GM12878 (cell line): ENCODE measurements at regions not wholly inside any gene's neighbourhood (a gene's known extent, or its start where the extent isn't known, plus 50 kb on each side); places are given as distances from the start of the nearest gene placed in this dataset.

ENCODE experiments used
- BCLAF1 ChIP-seq: fragments of 450-650 bp; IDR thresholded peaks from 2 replicates; pipeline ENCODE4 v1.6.1; 2017; ENCODE audit warnings: antibody characterized with exemption, mild to moderate bottlenecking, moderate library complexity
- CEBPZ ChIP-seq: fragments of 150-350 bp; IDR thresholded peaks from 2 replicates; pipeline ENCODE4 v1.6.1; 2016; ENCODE audit warnings: low read depth, low read length
- MEF2A ChIP-seq: IDR thresholded peaks from 2 replicates; pipeline ENCODE4 v1.6.1; 2011; ENCODE audit warnings: low read depth, mild to moderate bottlenecking, low read length, moderate library complexity; ENCODE audit not compliant: insufficient read depth
- MLLT1 ChIP-seq: fragments of 450-650 bp; IDR thresholded peaks from 2 replicates; pipeline ENCODE4 v1.6.1; 2016; ENCODE audit warnings: mild to moderate bottlenecking
- MTA3 ChIP-seq: IDR thresholded peaks from 2 replicates; pipeline ENCODE4 v1.6.1; 2012; ENCODE audit warnings: low read length, inconsistent platforms, borderline replicate concordance
- NRF1 ChIP-seq: conservative IDR thresholded peaks from 2 replicates; pipeline ENCODE4 v1.6.1; 2011; ENCODE audit warnings: mild to moderate bottlenecking, low read depth, low read length, improper control_type of control experiment
- ZBTB11 ChIP-seq: fragments of 450-650 bp; formaldehyde crosslinking; IDR thresholded peaks from 2 replicates; pipeline ENCODE4 v1.5.0; 2022; ENCODE audit warnings: mild to moderate bottlenecking, missing genetic modification characterization
- ZSCAN29 ChIP-seq: fragments of 450-650 bp; IDR thresholded peaks from 2 replicates; pipeline ENCODE4 v1.6.1; 2017; ENCODE audit warnings: mild to moderate bottlenecking, moderate library complexity

- TF ChIP-seq BCLAF1 (no peak), ZSCAN29 (no peak), NRF1 (no peak), MEF2A (no peak), CEBPZ (no peak), ZBTB11 (no peak), MTA3 (no peak), MLLT1 (no peak)
Observed at GRCh38 chr2:62441421-62441820, 64.6 kb downstream of the TMEM17 start (continued).
